GM12874 (cell line): ENCODE measurements at regions not wholly inside any gene's neighbourhood (a gene's known extent, or its start where the extent isn't known, plus 50 kb on each side); places are given as distances from the start of the nearest gene placed in this dataset.

ENCODE experiments used
- CTCF ChIP-seq: IDR thresholded peaks from 2 replicates; pipeline ENCODE4 v1.5.1; 2011; ENCODE audit warnings: low read depth, mild to moderate bottlenecking, control low read depth, low read length, moderate library complexity; ENCODE audit not compliant: insufficient read depth

GRCh38 chr3:124142389-124142970, 150.6 kb upstream of the ROPN1 start:
- TF ChIP-seq CTCF, result no peak

GRCh38 chr3:124143047-124143446, 151.1 kb upstream of the ROPN1 start:
- TF ChIP-seq CTCF, result no peak

GRCh38 chr3:124144035-124144814, 152.3 kb upstream of the ROPN1 start:
- TF ChIP-seq CTCF, result no peak

GRCh38 chr3:124147429-124147828, 155.5 kb upstream of the ROPN1 start:
- TF ChIP-seq CTCF, result no peak

- no peak for TF ChIP-seq CTCF
Observed at GRCh38 chr3:124147946-124148345, 156.0 kb upstream of the ROPN1 start.

- TF ChIP-seq CTCF, result no peak
Observed at GRCh38 chr3:124149081-124149480, 157.2 kb upstream of the ROPN1 start.

GRCh38 chr3:124149771-124150170, 157.8 kb upstream of the ROPN1 start:
- TF ChIP-seq CTCF, result no peak
